Umbilical cord (tissue), 1 donor: ENCODE measurements at regions not wholly inside any gene's neighbourhood (a gene's known extent, or its start where the extent isn't known, plus 50 kb on each side); places are given as distances from the start of the nearest gene placed in this dataset.

ENCODE experiments used
- DNase-seq: peaks from one replicate; pipeline ENCODE4 v3.0.0-alpha.2; 2015; ENCODE audit warnings: low spot score

DNA sequence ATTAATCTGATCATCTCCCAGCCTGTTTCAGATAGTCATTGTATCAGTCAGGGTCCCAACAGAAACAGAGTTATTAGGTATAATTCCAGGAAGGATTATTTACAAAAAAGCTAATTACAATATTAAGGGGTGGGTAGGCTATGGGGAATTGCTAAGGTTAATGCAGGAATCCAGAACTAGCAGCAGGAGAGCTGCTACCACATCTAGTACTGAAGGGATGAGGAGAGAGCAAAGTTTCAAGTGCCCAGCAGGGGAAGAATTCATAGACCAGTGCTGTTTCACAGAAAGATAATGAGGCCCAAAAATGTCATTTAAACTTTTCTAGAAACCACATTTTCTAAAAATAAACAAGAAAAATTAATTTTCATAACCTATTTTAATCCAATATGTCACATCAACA is 284.2 kb downstream of the HACE1 start:
- no peak for DNase-seq

DNA sequence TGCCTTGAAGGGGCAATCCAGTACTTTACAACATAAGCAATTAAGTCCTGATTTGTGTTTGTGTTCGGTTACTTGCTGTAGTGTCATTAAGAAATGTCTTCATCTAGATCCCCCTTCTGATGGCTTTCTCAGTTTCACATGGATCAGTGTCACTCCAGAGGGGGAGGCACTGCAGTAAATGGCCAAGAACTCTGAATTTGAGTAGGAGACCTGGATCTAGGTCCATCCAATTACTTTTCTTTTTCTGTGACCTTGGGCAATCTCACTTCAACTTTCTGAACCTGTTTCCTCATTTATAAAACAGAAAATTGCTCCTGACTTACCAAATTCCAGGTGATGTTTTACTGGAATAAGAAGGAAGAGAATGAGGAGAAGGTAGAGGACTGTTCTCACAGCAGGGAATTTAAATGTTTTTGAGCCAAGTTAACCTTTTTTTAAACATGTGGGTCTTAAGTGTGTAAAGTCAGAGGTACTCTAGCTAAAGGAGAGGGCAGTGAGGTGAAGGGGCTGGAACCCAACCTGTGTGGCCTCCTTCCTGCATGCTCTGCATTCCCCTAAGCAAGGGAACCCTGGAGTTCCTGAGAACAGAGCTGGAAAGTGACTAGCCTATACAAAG is 285.5 kb downstream of the HACE1 start:
- DNase-seq = no peak

DNA sequence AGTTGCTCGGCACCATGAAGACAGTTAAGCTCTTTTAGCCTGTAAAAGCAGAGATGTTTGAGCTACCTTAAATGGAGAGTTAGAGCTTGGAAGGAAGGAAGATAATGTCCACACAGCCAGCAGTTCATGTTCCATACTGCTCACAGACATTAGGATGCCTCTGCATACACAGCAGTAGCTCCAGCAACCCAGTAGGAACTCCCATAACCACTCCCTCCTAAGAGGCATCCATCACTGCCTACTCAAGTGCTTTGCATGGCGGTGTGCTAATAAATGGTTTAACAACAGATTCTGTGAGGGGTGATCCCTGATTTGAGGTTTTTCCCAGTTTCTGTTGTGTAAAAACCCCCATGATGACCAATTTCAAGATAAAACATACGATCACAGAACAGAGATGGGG is 286.4 kb downstream of the HACE1 start:
- DNase-seq = no peak

DNA sequence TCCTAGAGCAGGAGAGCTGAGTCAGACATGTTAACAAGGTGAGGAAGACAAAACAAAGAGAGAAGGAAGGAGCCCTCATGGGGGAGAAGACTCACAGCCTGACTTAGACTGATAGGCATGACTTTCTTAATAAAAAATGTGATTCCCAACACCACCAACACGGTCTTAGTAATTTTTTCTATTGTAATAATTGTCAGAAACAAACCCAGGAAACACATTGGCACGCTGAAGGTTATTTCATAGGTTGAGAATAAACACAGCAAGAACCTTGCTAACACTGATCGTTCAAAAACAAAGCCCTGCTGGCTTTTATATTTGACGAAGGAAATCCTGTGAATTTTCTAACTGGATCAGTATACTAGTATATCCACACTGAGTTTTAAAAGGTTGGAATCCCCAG is 286.8 kb downstream of the HACE1 start:
- DNase-seq = no peak

DNA sequence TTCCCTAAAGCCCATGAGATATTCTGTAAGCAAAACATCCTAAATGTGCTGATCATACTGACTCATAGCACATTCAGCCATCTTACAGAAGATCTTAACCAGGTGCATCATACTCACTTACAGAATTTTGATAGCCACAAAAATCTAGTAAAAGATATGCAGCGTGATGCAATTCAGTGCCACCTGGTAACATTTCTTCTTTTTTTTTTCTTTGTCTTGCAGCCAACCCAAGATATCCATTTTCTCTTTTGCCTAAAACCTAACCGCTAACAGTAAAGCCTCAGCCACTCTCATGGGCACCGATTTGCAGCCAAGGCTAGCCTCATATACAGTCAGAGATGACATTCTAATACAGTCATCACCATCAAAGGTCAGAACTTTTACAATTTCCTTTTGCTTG is 293.3 kb downstream of the HACE1 start:
- no peak for DNase-seq

DNA sequence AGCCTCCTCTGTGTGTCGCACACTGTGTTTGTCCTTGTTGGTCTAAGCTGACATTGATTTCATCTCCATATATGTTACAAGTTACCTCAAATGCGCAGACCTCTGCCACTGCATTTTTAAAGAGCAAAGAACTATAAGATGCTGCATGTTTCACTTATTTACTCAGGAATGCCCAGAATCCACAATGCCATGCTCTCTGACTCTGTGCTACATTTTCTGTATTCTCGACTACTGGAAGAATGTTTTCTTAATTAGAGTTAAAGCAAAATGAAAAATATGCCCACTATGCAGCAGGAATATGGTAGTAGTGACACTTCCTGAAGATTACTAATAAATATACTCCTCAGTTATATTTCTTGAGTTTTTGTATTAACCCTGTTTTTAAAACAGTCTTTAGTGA is 296.4 kb downstream of the HACE1 start:
- no peak for DNase-seq

DNA sequence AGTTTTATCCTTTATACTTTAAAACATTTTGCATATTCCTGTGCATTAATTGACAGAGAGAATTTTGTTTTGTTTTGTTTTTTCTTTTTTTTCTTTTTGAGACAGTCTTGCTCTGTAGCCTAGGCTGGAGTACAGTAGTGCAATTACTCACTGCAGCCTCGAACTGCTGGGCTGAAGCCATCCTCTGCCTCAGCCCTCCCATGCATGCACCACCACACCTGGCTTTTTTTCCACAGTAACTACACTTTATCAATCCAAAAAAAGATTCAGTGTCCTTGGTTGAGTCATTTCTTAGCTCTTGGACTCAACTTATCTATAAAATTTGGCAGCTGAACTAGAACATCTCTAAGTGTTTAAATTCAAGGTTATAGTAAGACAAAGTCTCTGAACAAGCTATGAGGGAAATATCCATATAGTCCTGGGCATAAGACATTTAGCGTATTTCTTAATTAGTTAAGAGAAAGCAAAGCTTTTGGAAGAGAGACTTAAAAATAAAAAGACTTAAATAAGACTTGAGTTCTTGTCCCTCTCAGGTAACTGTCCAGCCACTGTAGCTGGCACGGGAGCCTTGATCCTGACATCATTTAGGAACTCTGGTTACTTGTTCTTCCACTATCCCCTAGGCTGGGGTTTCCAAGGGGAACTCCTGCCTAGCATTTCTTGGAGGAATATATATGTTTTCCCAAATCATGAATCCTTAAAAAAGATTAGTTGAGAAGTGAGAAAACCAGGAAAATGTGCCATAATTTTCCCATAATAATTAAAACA is 300.1 kb downstream of the HACE1 start:
- DNase-seq = no peak

DNA sequence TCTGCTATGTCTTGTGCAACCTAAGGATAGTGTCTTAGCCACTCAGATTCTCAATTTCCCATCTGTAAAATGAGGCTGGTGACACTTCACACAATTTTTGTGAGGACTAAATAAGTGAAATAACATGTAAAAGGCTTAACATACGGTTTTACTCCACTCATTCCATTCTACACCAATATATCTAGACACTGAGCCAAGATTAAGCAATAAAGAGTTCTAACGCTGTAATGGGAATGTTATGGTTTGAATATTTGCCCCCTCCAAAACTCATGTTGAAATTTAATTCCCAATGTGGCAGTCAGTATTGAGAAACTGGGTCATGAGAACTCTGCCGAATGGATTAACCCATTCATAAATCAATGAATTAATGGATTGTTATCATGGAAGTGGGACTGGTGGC is 301.0 kb downstream of the HACE1 start:
- no peak for DNase-seq

DNA sequence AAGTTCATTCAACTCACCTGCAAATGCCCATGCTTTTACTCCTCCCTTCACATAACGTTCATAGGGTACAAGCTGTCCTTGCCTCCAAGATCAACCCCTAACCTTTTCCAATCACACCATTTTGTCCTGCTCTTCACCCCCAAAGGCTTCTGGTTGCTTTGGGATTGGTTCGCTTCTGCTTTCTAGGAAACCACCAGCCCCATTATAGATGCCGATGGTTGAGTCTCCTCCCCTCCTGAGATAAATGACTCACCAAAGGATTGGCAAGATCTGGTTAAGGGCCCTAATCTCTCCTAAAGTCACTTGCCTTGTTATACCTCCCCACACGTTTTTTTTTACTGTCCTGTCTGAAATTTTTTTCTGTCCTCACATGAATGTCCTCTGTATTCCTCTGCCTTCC is 311.4 kb downstream of the HACE1 start:
- no peak for DNase-seq

DNA sequence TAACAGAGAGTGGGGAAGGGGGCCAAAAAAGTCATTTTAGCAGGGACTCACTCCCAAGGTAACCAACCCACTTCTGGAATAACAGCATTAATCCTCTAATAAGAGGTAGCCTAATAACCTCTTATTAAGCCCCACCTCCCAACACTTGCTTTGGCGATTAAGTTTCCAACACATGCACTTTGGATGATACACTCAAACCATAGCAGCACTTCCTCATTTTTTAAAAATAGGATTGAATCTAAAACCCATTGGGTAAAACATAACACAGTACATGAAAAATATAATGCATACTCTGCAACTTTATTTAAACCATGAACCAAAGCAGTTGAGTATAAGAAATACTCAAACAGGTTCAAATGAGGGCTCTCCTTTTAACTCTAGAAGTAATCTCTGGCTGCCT is 318.3 kb downstream of the HACE1 start:
- DNase-seq = no peak

DNA sequence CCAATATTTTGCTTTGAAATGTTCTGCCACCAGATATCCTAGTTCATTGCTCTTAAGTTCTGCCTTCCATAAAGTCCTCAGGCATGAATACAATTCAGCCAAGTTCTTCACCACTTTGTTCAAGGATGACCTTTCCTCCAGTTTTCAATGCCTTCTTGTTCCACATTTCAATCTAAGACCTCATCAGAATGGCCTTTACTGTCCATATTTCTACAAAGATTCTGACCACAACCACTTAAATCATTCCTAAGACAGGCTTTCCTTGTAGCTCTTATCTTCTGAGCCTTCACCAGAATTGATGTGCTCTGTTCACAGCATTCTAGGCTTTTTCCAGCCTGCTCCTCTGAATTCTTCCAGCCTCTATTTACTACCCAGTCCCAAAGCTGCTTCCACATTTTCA is 319.0 kb downstream of the HACE1 start:
- peak; percentile 72 for DNase-seq

DNA sequence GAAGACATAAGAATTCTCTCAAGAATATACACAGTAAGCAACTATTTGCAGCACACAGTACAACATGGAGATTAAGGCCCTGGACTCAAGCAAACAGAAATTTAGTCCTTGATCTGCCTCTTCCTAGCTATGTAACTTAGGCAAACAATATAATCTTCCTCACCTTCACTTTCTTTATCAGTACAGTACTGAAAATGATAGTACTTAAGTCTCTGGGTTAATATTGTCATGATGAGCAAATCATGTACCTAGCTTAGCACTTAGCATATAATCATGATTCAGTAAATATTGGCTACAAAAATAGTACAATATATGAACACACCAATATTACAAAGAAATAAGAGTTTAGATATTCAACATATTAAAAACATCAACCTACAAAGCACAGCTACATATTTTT is 320.5 kb downstream of the HACE1 start:
- no peak for DNase-seq

DNA sequence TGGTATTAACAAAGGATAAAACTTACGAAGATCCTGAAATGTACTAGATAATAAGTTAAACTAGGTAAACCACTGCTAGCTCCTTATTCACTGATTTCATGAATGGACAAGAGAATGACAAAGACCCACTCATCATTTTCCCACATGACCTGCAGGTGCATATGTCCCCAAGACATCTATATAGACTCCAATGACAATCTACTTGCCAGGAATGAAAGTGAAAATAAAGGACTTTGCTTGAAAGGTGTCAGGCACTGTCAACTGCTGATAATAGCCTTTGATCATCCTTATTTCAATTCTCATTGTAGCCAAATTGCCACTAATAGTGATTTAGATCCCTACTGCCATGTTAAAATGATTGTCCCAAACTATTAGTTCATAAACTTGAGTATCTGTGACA is 321.8 kb downstream of the HACE1 start:
- DNase-seq = no peak

DNA sequence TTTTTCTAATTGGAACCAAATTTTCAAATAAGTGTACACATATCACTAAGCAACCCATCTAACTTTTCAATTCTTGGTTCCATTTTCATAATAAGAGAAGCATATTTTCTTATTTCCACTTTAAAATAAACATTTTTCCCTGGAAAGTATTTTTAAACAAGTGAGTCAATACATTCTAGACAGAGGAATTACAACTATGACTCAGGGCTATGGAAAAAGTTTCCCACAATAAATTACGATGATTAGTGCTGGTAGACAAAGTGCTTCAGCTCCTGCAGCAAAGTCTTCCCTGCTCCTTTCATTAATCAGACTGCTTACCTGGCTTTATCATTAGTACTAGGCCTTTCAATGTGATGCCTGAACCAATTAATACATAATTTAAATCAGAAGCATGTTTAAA is 322.5 kb downstream of the HACE1 start:
- DNase-seq = peak; percentile 75

DNA sequence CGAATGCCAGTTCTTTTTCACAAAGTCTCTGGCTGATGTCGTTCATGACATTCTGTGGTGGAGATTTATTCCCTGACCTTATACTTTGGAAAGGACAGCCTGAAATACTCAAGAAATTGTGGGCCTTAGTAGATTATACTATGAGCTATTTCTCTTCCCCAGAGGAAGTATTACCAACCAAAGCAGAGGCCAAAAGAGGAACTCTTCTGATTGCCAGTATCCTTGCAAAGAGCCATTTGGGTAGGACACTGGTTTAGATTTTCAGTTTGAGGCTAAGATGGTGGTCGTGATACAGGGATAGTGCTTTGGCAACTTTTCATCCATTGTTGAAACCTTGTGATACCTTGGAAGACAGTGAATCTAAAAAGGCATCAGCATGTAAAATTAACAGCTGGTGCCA is 327.3 kb downstream of the HACE1 start:
- peak; percentile 25 for DNase-seq

DNA sequence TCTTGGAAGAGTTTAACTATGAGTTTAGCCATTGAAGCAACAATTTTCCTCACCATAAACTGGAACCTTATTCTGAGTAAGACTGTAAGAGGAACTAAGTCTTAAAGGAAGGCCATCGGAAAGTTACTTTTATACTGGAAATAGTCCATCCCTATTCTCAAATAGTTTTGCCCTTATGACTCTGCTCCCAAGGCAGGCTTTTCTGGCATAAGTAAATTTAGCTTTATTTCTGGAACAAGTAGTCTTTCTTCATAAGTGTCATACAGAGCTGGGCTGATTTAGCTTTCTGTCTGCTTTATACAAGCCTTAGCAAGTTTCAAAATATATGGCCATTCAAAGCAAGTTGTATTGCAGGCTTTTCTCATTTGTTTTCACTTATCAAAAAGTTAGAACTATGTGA is 328.1 kb downstream of the HACE1 start:
- DNase-seq = peak; percentile 77

DNA sequence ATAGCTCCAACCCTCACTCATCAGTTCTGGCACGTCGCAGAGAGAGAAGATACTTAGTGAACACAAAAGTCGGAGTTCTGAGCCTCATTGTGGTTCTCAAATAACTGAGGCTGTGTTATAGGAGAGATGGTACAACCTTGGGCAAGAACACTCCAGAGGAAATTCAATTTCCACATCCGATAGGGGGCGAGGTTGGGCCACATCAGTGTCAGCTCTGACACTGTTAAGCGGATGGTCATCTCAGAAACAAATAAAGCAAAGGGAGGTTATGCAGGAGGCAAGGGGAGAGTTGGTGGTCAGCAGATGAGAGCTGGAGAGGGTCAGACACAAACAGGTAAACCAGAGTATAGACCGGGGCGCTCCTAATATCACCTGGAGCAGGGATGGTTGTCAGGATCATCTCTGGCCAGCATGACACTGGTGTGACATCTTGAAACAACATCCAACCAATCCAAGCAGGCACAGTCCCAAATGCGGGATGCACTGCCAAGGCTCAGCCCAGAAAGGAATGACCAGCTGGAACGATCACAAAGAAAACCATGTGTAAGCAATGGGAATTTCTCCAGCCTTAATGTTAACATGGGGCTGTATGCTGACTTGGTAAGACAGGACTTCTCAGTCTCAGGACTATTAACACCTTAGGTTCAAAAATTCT is 331.8 kb downstream of the HACE1 start:
- peak; percentile 27 for DNase-seq

DNA sequence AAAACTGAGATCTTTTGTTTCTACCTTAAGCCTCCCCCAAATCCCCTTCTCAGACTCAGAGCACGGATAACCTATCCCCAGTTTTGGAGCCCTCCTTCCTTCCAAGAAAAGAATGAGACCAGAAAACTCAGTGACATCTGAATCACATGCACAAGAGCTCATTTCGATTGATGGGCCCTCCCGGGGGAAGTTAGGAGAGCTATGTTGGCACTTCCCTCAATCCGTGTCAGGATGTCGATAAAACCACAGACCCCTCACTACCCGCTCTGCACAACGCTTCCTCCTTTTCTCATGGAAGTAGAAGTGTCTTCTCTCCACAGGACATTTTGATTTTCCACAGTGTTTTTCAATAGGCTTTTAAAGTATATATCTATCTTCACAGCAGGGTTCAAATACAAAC is 332.4 kb downstream of the HACE1 start:
- peak; percentile 39 for DNase-seq

DNA sequence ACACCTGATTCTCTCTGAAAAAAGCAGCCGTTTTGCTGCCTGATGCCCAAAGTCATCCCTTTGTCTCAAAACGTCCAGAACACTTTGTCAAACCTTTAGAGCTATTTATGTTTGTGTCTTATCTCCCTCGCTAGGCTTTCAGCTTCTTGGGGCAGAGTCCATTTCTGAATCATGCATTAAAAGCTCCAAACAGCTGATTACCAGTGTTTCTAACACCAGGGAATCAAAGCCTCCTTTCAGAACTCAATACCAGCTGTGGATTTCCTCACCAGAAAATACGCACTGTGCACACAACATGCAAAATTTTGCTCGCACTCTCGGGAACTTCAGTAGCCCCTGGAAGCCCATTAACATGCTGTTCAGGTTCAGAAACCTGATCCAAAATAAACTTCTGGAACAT is 333.3 kb downstream of the HACE1 start:
- peak; percentile 58 for DNase-seq

DNA sequence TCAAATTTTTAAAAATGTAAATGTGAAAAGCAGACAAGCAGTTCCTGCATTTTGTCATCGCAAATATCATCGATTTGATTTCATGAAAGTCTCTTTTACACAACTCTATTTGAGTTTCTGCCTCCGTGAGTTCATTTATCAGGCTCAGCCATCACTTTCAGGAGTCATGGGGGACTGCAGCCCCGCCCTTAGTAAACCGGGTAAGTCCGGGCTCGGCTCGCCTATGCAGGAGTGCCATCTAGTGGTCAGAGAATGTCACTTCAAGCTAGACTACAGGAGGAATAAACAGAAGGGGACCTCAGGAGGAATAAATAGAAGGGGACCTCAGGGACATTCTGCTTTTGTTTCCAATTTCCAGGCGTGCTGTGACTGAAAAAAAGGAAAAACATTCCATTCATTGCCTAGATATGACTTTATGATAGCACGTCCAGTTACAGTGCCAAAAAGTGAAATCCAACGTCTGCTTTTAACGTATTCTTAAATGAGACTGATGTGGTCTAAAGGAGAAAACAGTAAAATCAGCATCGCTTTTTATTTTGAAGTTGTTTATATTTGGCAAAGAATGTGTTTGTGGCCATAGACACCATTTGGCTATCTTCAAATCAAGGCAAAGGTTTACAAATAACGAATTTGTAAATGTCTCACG is 333.9 kb downstream of the HACE1 start:
- peak; percentile 93 for DNase-seq

DNA sequence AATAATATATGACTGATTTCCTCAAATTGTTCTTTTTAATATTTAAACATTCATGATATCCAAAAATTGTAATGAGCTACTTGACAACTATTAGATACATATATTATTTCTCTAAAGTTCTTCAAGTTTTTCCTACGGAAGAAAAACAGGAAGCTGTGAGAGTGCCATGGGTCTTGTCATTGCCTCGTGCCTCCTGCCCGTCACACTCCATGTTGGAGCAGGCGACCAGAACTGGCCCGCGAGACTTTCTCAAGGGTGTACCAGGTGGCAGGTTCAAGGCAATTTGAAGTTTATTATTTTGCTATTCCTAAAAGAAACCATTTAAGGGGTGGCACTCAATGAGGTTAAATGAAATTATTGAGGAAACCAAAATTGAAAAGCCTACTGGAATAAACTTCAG is 337.2 kb downstream of the HACE1 start:
- DNase-seq = no peak

DNA sequence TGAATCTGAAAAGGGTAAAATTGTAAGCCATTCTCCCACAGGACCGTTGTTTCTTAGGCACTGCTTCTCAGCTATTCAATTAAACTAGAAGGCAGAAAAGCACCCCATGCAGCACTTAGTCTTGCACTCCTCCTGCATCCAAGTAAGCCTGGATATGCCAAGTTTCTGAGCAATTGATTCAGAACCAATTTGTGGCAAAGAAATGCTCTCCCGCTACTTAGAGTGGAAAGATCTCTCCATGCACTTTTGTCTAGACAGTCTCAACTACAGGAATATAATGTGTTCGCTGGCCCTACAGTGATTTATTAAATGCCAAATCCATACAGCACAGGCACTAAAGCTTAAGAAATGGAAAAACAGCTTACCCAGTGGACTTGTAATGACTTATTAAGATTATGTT is 338.5 kb downstream of the HACE1 start:
- DNase-seq = peak; percentile 60

DNA sequence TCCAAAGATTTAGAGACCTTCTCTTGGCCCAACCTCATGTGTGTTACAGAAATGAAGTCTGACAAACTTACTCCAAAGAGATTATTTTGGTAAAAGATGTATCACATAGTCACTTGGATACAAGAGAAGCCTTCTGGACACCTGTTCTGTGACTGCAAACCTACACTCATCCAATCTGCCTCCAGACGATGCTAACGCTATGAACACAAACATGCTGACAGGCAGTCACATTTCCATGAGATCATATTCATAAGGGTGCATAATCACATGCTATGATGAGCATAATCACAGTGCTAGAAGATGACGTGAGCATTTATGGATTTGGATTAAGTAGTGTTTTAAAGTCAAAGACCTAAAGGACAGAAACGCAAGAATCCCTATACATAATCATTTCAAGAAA is 340.2 kb downstream of the HACE1 start:
- DNase-seq = no peak
